ENCODE measurements at regions not wholly inside any gene's neighbourhood (a gene's known extent, or its start where the extent isn't known, plus 50 kb on each side); places are given as distances from the start of the nearest gene placed in this dataset.

GRCh38 chr10:130361351-130362105 lies 225.3 kb downstream of the GLRX3 start:
- TF ChIP-seq CTCF (conservative IDR thresholded peaks at IDR 0.05; ENCODE audit: low read depth, low read length) (no peak), FOS (IDR thresholded peaks at IDR 0.05; ENCODE audit: low read depth, low read length) (no peak), RCOR1 (IDR thresholded peaks at IDR 0.05; ENCODE audit: insufficient replicate concordance, low read length) (no peak), CEBPB (IDR thresholded peaks at IDR 0.05; ENCODE audit: low read depth, low read length) (no peak), BHLHE40 (IDR thresholded peaks at IDR 0.05; ENCODE audit: low read depth, low read length) (no peak), USF2 (IDR thresholded peaks at IDR 0.05; ENCODE audit: low read depth, low read length) (no peak), POLR2A (IDR thresholded peaks at IDR 0.05; ENCODE audit: low read depth, low read length) (no peak), CHD1 (IDR thresholded peaks at IDR 0.05; ENCODE audit: low read depth, low read length) (no peak), MXI1 (IDR thresholded peaks at IDR 0.05; ENCODE audit: borderline replicate concordance, low read depth, low read length) (no peak)
